ENCODE measurements at regions not wholly inside any gene's neighbourhood (a gene's known extent, or its start where the extent isn't known, plus 50 kb on each side); places are given as distances from the start of the nearest gene placed in this dataset.

GRCh38 chr10:3969876-3970666 lies 185.1 kb upstream of the KLF6 start:
- Histone ChIP-seq H3K4me3 (ENCODE audit: low read depth, low read length) (no peak overlapping the region), H3K36me3 (ENCODE audit: control insufficient read depth, insufficient read depth, low read length) (no peaks in the 10 kb centered on the region), H3K27me3 (ENCODE audit: control insufficient read depth, insufficient read depth, low read length) (no peaks in the 10 kb centered on the region)
- ChIA-PET POLR2A (no interaction called here), CTCF (interaction anchor here (0.9 to 1.2 kb wide), 2 partner anchors 10 to 14 kb away, joined by 3 read pairs; no protein-coding TSS in a partner anchor)
- no peak for DNase-seq (ENCODE audit: low read depth)
- TF ChIP-seq, protein P1, sequence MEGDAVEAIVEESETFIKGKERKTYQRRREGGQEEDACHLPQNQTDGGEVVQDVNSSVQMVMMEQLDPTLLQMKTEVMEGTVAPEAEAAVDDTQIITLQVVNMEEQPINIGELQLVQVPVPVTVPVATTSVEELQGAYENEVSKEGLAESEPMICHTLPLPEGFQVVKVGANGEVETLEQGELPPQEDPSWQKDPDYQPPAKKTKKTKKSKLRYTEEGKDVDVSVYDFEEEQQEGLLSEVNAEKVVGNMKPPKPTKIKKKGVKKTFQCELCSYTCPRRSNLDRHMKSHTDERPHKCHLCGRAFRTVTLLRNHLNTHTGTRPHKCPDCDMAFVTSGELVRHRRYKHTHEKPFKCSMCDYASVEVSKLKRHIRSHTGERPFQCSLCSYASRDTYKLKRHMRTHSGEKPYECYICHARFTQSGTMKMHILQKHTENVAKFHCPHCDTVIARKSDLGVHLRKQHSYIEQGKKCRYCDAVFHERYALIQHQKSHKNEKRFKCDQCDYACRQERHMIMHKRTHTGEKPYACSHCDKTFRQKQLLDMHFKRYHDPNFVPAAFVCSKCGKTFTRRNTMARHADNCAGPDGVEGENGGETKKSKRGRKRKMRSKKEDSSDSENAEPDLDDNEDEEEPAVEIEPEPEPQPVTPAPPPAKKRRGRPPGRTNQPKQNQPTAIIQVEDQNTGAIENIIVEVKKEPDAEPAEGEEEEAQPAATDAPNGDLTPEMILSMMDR (IDR thresholded peaks at IDR 0.05; ENCODE audit: insufficient read depth, low read depth, low read length), result no peak

GRCh38 chr10:3968727-3969126 lies 183.7 kb upstream of the KLF6 start:
- H3K4me3 ChIP-seq (ENCODE audit: low read depth, low read length), result no peak overlapping the region
- POLR2A ChIA-PET, result no interaction called here
- no peaks in the 10 kb centered on the region for H3K27me3 ChIP-seq (ENCODE audit: control insufficient read depth, insufficient read depth, low read length)
- DNase-seq (ENCODE audit: low read depth), result no peak
- TF ChIP-seq, protein P1 (IDR thresholded peaks at IDR 0.05; ENCODE audit: insufficient read depth, low read depth, low read length), result no peak
- CTCF ChIA-PET, result no interaction called here
- H3K36me3 ChIP-seq (ENCODE audit: control insufficient read depth, insufficient read depth, low read length), result no peaks in the 10 kb centered on the region

- TF ChIP-seq, protein P1 (IDR thresholded peaks at IDR 0.05; ENCODE audit: insufficient read depth, low read depth, low read length), result no peak
- ChIA-PET POLR2A (no interaction called here), CTCF (no interaction called here)
- Histone ChIP-seq H3K36me3 (ENCODE audit: control insufficient read depth, insufficient read depth, low read length) (no peaks in the 10 kb centered on the region), H3K4me3 (ENCODE audit: low read depth, low read length) (no peak overlapping the region), H3K27me3 (ENCODE audit: control insufficient read depth, insufficient read depth, low read length) (no peaks in the 10 kb centered on the region)
- no peak for DNase-seq (ENCODE audit: low read depth)
These were observed 179.5 kb upstream of the KLF6 start for GRCh38 chr10:3964516-3964915.

GRCh38 chr10:3963191-3963673 lies 178.2 kb upstream of the KLF6 start:
- TF ChIP-seq, protein P1 (IDR thresholded peaks at IDR 0.05; ENCODE audit: insufficient read depth, low read depth, low read length), result no peak
- CTCF ChIA-PET, result interaction anchor here (0.7 kb wide), 1 partner anchor 9 kb away, joined by 3 read pairs; no protein-coding TSS in a partner anchor
- Histone ChIP-seq H3K36me3 (ENCODE audit: control insufficient read depth, insufficient read depth, low read length) (no peaks in the 10 kb centered on the region), H3K4me3 (ENCODE audit: low read depth, low read length) (no peak overlapping the region), H3K27me3 (ENCODE audit: control insufficient read depth, insufficient read depth, low read length) (no peaks in the 10 kb centered on the region)
- POLR2A ChIA-PET, result interaction anchor here (1.0 kb wide), 1 partner anchor 128 kb away, joined by 3 read pairs; no protein-coding TSS in a partner anchor
- DNase-seq (ENCODE audit: low read depth), result no peak

- H3K4me3 ChIP-seq (ENCODE audit: low read depth, low read length), result no peak overlapping the region
- TF ChIP-seq, protein P1 (IDR thresholded peaks at IDR 0.05; ENCODE audit: insufficient read depth, low read depth, low read length), result no peak
- H3K36me3 ChIP-seq (ENCODE audit: control insufficient read depth, insufficient read depth, low read length), result no peaks in the 10 kb centered on the region
- H3K27me3 ChIP-seq (ENCODE audit: control insufficient read depth, insufficient read depth, low read length), result no peaks in the 10 kb centered on the region
- no peak for DNase-seq (ENCODE audit: low read depth)
- ChIA-PET CTCF (interaction anchor here (1.1 kb wide), 1 partner anchor 15 kb away, joined by 4 read pairs; no protein-coding TSS in a partner anchor), POLR2A (no interaction called here)
These were observed 176.1 kb upstream of the KLF6 start for GRCh38 chr10:3961082-3961481.
